Left ventricle myocardium inferior (tissue), 1 donor: ENCODE measurements at regions not wholly inside any gene's neighbourhood (a gene's known extent, or its start where the extent isn't known, plus 50 kb on each side); places are given as distances from the start of the nearest gene placed in this dataset.
"Not testable (repeated sequence)": the region's sequence is repeated elsewhere in the genome, so short reads cannot be mapped to it uniquely, and the experiment has no call there.

Experiments used
- DNase-seq: peaks from one replicate; pipeline ENCODE4 v3.0.0-alpha.2; 2020
- H3K27ac ChIP-seq: fragments of 200-600 bp; replicated peaks from 2 replicates; pipeline ENCODE4 v1.8.0; 2021
- H3K27me3 ChIP-seq: fragments of 200-600 bp; 2 replicates; pipeline ENCODE4 v1.8.0; 2021; ENCODE audit warnings: low read depth
- H3K36me3 ChIP-seq: fragments of 200-600 bp; 2 replicates; pipeline ENCODE4 v1.8.0; 2021
- H3K4me1 ChIP-seq: fragments of 200-600 bp; 2 replicates; pipeline ENCODE4 v1.8.0; 2021
- H3K4me3 ChIP-seq: fragments of 200-600 bp; 2 replicates; pipeline ENCODE4 v1.8.0; 2021; ENCODE audit warnings: mild to moderate bottlenecking, moderate library complexity
- H3K9me3 ChIP-seq: fragments of 200-600 bp; replicated peaks from 2 replicates; pipeline ENCODE4 v1.8.0; 2021
- intact Hi-C: fragments of 100-400 bp; cut with micrococcal nuclease; formaldehyde crosslinking; loops from one replicate; pipeline ENCODE4 v1.11.0; 2022
- TF ChIP-seq, protein P1 (sequence below): fragments of 200-600 bp; IDR thresholded peaks from 2 replicates; pipeline ENCODE4 v1.8.0; 2021; ENCODE audit warnings: antibody characterized with exemption, mild to moderate bottlenecking, borderline replicate concordance
- donor health status: DM: no; HTN: yes; CAD: no; lungs with severe emphysema.

DNA sequence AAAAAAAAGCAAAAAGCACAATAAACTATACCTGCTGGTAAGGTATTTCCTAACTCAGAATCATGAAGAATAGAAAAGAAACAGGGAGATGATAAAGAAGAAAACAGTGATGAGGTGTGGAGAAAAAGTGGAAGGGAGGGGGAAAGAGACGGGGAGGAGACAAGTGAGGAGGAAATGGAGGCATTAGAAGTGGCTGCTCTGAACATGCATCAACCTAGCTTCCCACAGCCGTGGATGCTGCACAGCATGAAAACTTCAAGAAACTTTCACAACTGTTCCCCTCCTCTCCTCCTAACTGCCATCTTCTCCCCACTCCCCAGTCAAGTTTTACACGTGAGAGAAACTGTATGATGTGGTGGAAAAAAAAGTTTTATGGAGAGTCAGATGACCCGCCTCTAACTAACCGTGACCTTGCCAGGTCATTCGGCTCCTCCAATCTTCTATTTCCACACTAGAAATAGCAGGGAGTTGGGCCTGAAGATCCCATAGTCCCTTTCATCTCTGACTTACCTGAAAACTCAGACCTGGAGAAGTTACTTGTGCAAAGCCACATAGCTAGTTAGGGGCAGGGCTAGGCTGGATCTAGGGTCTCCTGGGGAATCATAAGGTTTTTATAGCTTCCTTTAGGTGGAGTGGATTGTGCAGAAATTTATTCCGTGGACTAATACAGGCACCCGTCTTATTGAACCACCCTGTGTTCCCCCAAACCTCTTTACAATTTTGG is 461.9 kb downstream of the KLF5 start:
- Histone ChIP-seq H3K4me3 (no peak overlapping the region), H3K36me3 (no peaks in the 10 kb centered on the region), H3K27ac (no peak overlapping the region), H3K4me1 (no peaks in the 10 kb centered on the region), H3K27me3 (no peaks in the 10 kb centered on the region), H3K9me3 (no peaks in the 10 kb centered on the region)
- TF ChIP-seq, protein P1, sequence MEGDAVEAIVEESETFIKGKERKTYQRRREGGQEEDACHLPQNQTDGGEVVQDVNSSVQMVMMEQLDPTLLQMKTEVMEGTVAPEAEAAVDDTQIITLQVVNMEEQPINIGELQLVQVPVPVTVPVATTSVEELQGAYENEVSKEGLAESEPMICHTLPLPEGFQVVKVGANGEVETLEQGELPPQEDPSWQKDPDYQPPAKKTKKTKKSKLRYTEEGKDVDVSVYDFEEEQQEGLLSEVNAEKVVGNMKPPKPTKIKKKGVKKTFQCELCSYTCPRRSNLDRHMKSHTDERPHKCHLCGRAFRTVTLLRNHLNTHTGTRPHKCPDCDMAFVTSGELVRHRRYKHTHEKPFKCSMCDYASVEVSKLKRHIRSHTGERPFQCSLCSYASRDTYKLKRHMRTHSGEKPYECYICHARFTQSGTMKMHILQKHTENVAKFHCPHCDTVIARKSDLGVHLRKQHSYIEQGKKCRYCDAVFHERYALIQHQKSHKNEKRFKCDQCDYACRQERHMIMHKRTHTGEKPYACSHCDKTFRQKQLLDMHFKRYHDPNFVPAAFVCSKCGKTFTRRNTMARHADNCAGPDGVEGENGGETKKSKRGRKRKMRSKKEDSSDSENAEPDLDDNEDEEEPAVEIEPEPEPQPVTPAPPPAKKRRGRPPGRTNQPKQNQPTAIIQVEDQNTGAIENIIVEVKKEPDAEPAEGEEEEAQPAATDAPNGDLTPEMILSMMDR, result no peak
- DNase-seq, result no peak
- intact Hi-C loops, result no loop called here

DNA sequence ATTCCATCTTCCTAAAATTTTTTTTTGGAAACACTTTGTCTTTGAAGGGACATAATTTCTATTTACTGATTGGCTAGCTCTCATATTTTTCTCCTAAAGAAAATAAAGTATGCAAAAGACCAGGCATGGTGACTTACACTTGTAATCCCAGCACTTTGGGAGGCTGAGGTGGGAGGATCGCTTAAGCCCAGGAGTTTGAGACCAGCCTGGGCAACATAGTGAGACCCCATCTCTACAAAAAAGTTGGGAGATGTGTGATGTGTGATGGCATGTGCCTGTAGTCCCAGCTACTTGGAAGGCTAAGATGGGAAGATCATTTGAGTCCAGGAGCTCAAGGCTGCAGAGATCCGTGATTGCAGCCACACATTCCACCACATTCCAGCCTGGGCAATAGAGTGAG is 461.3 kb downstream of the KLF5 start:
- H3K36me3 ChIP-seq, H3K9me3 ChIP-seq, DNase-seq, intact Hi-C loops, H3K27me3 ChIP-seq, H3K27ac ChIP-seq, H3K4me3 ChIP-seq, H3K4me1 ChIP-seq: not testable (repeated sequence)

DNA sequence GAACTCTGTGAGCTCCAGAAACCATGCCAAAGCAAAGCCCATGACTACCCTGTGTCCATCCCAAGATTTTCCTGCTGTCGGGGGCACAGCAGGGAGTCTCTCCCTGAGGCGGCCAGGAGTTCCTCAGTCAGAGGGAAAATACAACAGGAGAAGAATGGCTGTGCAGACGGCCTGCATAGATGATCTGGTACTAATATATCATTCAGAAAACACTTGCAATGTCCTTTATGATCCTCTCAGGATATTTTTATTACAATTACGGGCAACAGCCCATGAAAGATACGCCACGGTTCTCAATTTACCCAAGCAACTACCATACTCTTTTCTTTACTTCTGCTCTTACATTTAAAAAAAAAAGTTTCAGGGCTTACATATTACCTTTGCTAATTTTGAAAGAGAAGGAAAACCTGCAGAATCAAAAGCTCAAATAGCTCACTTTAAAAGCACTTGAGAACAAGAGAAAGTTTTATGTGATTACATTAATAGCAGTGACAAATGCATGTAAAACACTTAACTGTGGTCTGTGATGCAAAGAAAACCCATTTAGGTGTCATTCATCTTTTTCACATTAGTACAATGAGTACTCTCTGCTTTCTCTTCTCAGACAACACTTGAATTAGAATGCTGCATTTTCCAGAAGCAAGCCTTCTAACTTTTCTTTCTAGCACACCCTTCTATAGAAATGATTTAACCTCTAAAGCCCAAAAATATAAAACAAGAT is 460.8 kb downstream of the KLF5 start:
- Histone ChIP-seq H3K36me3 (no peaks in the 10 kb centered on the region), H3K27me3 (no peaks in the 10 kb centered on the region), H3K4me1 (no peaks in the 10 kb centered on the region), H3K4me3 (no peak overlapping the region), H3K27ac (no peak overlapping the region), H3K9me3 (no peaks in the 10 kb centered on the region)
- intact Hi-C loops, result no loop called here
- DNase-seq, result no peak
- TF ChIP-seq, protein P1, result no peak

DNA sequence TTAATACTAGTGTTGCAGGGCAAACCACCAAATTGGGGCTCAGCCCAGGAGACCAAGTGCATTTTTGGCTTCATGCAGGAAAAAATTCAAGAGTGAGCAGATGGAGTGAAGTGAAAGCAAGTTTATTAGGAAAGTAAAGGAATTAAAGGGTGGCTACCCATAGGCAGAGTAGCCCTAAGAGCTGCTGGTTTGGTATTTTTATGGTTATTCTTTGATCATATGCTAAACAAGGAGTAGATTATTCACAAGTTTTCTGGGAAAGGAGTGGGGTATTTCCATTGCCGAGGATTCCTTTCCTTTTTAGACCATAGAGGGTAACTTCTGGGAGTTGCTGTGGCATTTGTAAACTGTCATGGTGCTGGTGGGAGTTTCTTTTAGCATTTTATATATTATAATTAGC is 459.0 kb downstream of the KLF5 start:
- Histone ChIP-seq H3K4me3 (no peak overlapping the region), H3K36me3 (no peaks in the 10 kb centered on the region), H3K27me3 (no peaks in the 10 kb centered on the region), H3K27ac (no peak overlapping the region), H3K4me1 (no peaks in the 10 kb centered on the region), H3K9me3 (no peaks in the 10 kb centered on the region)
- TF ChIP-seq, protein P1, result no peak
- intact Hi-C loops, result no loop called here
- no peak for DNase-seq

DNA sequence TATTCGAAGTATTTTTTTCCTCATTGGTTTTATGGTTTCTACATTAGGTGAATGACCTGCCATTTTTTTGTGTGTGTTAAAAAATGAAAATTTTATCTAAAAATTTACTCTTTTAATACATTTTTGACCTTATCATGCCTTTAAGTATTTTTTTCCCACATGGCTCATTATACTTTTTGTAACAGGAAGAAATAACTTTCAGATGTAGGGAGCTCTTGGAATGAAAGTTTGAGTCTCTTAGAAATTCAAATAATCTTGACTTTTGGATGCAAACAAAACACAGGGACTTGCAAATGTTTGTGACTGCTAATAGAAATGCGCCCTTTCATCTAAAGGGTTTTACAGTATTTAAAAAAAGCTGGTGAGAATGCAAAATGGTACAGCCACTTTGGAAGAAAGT is 457.9 kb downstream of the KLF5 start:
- Histone ChIP-seq H3K4me3 (no peak overlapping the region), H3K4me1 (no peaks in the 10 kb centered on the region), H3K27ac (no peak overlapping the region), H3K9me3 (no peaks in the 10 kb centered on the region), H3K27me3 (no peaks in the 10 kb centered on the region), H3K36me3 (no peaks in the 10 kb centered on the region)
- TF ChIP-seq, protein P1, result no peak
- DNase-seq, result no peak
- intact Hi-C loops, result no loop called here

DNA sequence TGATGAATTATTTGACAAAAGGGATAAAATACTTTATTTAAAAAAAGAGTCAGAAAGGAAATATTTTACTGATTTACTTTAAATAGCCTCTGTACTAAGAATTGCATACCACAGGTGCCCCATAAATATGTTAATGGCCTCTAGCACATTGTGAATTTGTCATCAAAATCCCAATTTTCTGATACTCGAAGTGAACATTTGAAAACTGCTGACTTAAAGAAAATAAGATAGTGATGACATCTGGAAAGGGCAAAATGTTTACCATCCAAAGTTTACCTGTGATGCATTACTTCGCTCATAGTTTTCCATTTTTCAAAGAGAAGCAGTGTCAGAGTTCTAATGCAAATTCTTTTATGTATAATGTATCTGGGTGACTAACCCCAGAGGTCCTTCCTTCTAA is 455.4 kb downstream of the KLF5 start:
- no peaks in the 10 kb centered on the region for H3K4me1 ChIP-seq
- intact Hi-C loops, result no loop called here
- TF ChIP-seq, protein P1, result no peak
- H3K36me3 ChIP-seq, result no peaks in the 10 kb centered on the region
- no peak overlapping the region for H3K27ac ChIP-seq
- no peak overlapping the region for H3K4me3 ChIP-seq
- no peak for DNase-seq
- H3K9me3 ChIP-seq, result no peaks in the 10 kb centered on the region
- no peaks in the 10 kb centered on the region for H3K27me3 ChIP-seq
